Neural cell (in vitro differentiated cells): ENCODE measurements at regions not wholly inside any gene's neighbourhood (a gene's known extent, or its start where the extent isn't known, plus 50 kb on each side); places are given as distances from the start of the nearest gene placed in this dataset.

ENCODE experiments used
- H2AFZ ChIP-seq: fragments of 200-600, 300-800 bp; sonication (generic), shearing (Covaris generic); 2 replicates; pipeline ENCODE4 v1.6.0; 2014; ENCODE audit warnings: low read depth, mild to moderate bottlenecking, antibody characterized with exemption, low read length, moderate library complexity
- H3F3A ChIP-seq: fragments of 200-600 bp; shearing (Covaris generic); 2 replicates; pipeline ENCODE4 v1.6.1; 2016; ENCODE audit warnings: mild to moderate bottlenecking, moderate library complexity, mixed read lengths, antibody characterized with exemption, low read length; ENCODE audit not compliant: insufficient read depth, poor library complexity, severe bottlenecking
- H3K27ac ChIP-seq: fragments of 200-600, 300-800 bp; sonication (generic), shearing (Covaris generic); 2 replicates; pipeline ENCODE4 v1.5.1; 2014; ENCODE audit warnings: mild to moderate bottlenecking, low read length, moderate library complexity
- H3K27me3 ChIP-seq: fragments of 300-800, 200-600 bp; sonication (generic), shearing (Covaris generic); 2 replicates; pipeline ENCODE4 v1.6.0; 2014; ENCODE audit warnings: mild to moderate bottlenecking, low read depth, low read length, moderate library complexity; ENCODE audit not compliant: insufficient read depth
- H3K36me3 ChIP-seq: fragments of 300-800, 200-600 bp; sonication (generic), shearing (Covaris generic); 2 replicates; pipeline ENCODE4 v1.5.1; 2014; ENCODE audit warnings: mild to moderate bottlenecking, antibody characterized with exemption, low read length, moderate library complexity; ENCODE audit not compliant: insufficient read depth
- H3K4me2 ChIP-seq: fragments of 300-800, 200-600 bp; sonication (generic), shearing (Covaris generic); 2 replicates; pipeline ENCODE4 v1.6.0; 2014; ENCODE audit warnings: mild to moderate bottlenecking, low read length
- H3K4me3 ChIP-seq: fragments of 300-800, 200-600 bp; sonication (generic), shearing (Covaris generic); 2 replicates; pipeline ENCODE4 v1.5.1; 2014; ENCODE audit warnings: mild to moderate bottlenecking, low read length, moderate library complexity
- H3K79me2 ChIP-seq: fragments of 200-600 bp; shearing (Covaris generic); replicated peaks from 2 replicates; pipeline ENCODE4 v1.6.0; 2014; ENCODE audit warnings: mild to moderate bottlenecking, low read length, moderate library complexity; ENCODE audit not compliant: insufficient read depth
- H3K9ac ChIP-seq: fragments of 300-800, 200-600 bp; sonication (generic), shearing (Covaris generic); 2 replicates; pipeline ENCODE4 v1.6.1; 2016; ENCODE audit warnings: mild to moderate bottlenecking, low read length, mixed read lengths
- H3K9me2 ChIP-seq: fragments of 200-600 bp; shearing (Covaris generic); 2 replicates; pipeline ENCODE4 v1.6.1; 2016; ENCODE audit warnings: mild to moderate bottlenecking, low read length, mixed read lengths; ENCODE audit not compliant: insufficient read depth
- H3K9me3 ChIP-seq: fragments of 200-600, 300-800 bp; sonication (generic), shearing (Covaris generic); 2 replicates; pipeline ENCODE4 v1.6.1; 2016; ENCODE audit warnings: mild to moderate bottlenecking, mixed run types, low read length, moderate library complexity, mixed read lengths
- H4K20me1 ChIP-seq: fragments of 200-600 bp; shearing (Covaris generic); 2 replicates; pipeline ENCODE4 v1.6.1; 2016; ENCODE audit warnings: mild to moderate bottlenecking, mixed run types; ENCODE audit not compliant: insufficient read depth
- EP300 ChIP-seq: fragments of 450-650 bp; conservative IDR thresholded peaks from 2 replicates; pipeline ENCODE4 v1.6.1; 2014; ENCODE audit warnings: antibody characterized with exemption, mild to moderate bottlenecking, moderate library complexity; ENCODE audit not compliant: poor library complexity, severe bottlenecking
- EZH2 ChIP-seq: fragments of 200-600, 300-800 bp; shearing (Covaris generic), sonication (generic); IDR thresholded peaks from 2 replicates; pipeline ENCODE4 v1.6.1; 2014; ENCODE audit warnings: antibody characterized with exemption, low read length, borderline replicate concordance, mild to moderate bottlenecking; ENCODE audit not compliant: insufficient read depth, poor library complexity, severe bottlenecking
- MXI1 ChIP-seq: fragments of 450-650 bp; conservative IDR thresholded peaks from 2 replicates; pipeline ENCODE4 v1.6.1; 2014; ENCODE audit warnings: antibody characterized with exemption, mild to moderate bottlenecking; ENCODE audit not compliant: poor library complexity, severe bottlenecking
- POLR2AphosphoS5 ChIP-seq: IDR thresholded peaks from 2 replicates; pipeline ENCODE4 v1.6.1; 2012
- RAD21 ChIP-seq: fragments of 450-650 bp; conservative IDR thresholded peaks from 2 replicates; pipeline ENCODE4 v1.6.1; 2014; ENCODE audit warnings: antibody characterized with exemption, mild to moderate bottlenecking, moderate library complexity
- SMC3 ChIP-seq: fragments of 450-650 bp; conservative IDR thresholded peaks from 2 replicates; pipeline ENCODE4 v1.6.1; 2014; ENCODE audit warnings: antibody characterized with exemption, mild to moderate bottlenecking, moderate library complexity; ENCODE audit not compliant: poor library complexity
- TAF1 ChIP-seq: IDR thresholded peaks from 2 replicates; pipeline ENCODE4 v1.6.1; 2012; ENCODE audit warnings: low read depth
- TF ChIP-seq, protein P1 (sequence below): fragments of 450-650 bp; IDR thresholded peaks from 2 replicates; pipeline ENCODE4 v1.5.1; 2014; ENCODE audit warnings: antibody characterized with exemption, mild to moderate bottlenecking, moderate library complexity; ENCODE audit not compliant: poor library complexity, severe bottlenecking
- TF ChIP-seq, protein P2 (sequence below): IDR thresholded peaks from 2 replicates; pipeline ENCODE4 v1.6.1; 2012; ENCODE audit warnings: borderline replicate concordance

DNA sequence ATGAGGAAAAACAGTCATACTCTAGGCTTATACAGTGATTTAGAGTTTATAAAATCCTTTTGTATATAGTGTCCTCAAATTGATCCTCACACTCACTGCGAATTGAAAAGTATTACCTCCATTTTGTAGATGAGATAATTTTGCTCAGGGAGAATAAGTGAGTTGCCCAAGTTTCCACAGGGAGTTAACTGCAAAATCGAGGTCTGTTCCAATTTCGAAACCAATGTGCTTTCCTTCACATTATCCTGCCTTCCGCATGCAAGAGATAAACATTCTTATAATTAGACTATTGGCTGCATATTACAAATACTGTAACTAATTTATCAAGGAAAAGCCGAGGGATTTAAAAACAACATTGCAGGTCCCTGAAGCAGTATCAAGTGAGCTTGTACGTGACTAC, 667.0 kb downstream of the SQOR start:
- Histone ChIP-seq H3K4me3 (no peak overlapping the region), H3K4me2 (no peak overlapping the region), H4K20me1 (no peaks in the 10 kb centered on the region), H3K27ac (no peak overlapping the region), H3K9me2 (no peaks in the 10 kb centered on the region), H3K36me3 (no peaks in the 10 kb centered on the region), H3F3A (no peaks in the 10 kb centered on the region), H3K27me3 (no peaks in the 10 kb centered on the region), H3K9ac (no peak overlapping the region), H3K9me3 (no peaks in the 10 kb centered on the region), H2AFZ (no peak overlapping the region), H3K79me2 (no peaks in the 10 kb centered on the region)
- TF ChIP-seq SMC3 (no peak), MXI1 (no peak), POLR2AphosphoS5 (no peak), TAF1 (no peak), RAD21 (no peak), EP300 (no peak), EZH2 (no peak)
- TF ChIP-seq, protein P1, sequence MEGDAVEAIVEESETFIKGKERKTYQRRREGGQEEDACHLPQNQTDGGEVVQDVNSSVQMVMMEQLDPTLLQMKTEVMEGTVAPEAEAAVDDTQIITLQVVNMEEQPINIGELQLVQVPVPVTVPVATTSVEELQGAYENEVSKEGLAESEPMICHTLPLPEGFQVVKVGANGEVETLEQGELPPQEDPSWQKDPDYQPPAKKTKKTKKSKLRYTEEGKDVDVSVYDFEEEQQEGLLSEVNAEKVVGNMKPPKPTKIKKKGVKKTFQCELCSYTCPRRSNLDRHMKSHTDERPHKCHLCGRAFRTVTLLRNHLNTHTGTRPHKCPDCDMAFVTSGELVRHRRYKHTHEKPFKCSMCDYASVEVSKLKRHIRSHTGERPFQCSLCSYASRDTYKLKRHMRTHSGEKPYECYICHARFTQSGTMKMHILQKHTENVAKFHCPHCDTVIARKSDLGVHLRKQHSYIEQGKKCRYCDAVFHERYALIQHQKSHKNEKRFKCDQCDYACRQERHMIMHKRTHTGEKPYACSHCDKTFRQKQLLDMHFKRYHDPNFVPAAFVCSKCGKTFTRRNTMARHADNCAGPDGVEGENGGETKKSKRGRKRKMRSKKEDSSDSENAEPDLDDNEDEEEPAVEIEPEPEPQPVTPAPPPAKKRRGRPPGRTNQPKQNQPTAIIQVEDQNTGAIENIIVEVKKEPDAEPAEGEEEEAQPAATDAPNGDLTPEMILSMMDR: no peak
- TF ChIP-seq, protein P2, sequence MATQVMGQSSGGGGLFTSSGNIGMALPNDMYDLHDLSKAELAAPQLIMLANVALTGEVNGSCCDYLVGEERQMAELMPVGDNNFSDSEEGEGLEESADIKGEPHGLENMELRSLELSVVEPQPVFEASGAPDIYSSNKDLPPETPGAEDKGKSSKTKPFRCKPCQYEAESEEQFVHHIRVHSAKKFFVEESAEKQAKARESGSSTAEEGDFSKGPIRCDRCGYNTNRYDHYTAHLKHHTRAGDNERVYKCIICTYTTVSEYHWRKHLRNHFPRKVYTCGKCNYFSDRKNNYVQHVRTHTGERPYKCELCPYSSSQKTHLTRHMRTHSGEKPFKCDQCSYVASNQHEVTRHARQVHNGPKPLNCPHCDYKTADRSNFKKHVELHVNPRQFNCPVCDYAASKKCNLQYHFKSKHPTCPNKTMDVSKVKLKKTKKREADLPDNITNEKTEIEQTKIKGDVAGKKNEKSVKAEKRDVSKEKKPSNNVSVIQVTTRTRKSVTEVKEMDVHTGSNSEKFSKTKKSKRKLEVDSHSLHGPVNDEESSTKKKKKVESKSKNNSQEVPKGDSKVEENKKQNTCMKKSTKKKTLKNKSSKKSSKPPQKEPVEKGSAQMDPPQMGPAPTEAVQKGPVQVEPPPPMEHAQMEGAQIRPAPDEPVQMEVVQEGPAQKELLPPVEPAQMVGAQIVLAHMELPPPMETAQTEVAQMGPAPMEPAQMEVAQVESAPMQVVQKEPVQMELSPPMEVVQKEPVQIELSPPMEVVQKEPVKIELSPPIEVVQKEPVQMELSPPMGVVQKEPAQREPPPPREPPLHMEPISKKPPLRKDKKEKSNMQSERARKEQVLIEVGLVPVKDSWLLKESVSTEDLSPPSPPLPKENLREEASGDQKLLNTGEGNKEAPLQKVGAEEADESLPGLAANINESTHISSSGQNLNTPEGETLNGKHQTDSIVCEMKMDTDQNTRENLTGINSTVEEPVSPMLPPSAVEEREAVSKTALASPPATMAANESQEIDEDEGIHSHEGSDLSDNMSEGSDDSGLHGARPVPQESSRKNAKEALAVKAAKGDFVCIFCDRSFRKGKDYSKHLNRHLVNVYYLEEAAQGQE: no peak

DNA sequence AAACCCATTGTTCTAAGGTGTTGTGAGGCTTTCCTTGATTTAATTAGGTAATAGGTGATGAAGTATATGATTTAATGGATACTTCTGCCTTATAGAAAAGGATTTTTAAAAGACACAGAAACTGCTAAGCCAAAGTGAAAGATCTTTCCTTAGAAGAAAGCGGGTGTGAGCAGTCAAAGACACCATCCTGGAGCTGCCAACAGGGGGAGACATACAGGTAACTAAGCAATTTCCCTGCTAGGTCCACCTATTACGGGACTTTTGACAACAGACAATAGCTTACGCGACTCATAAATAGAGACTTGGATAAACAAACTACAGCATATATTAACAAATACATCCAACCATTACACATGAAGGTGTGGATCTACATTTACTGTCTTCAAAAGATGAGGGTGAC, 669.5 kb downstream of the SQOR start:
- H3K9ac ChIP-seq: no peak overlapping the region

More for the DNA sequence above, 669.5 kb downstream of the SQOR start:
- TF ChIP-seq, protein P1: peak; percentile 33
- no peak for TF ChIP-seq SMC3
- peak; percentile 11 for TF ChIP-seq RAD21
- TF ChIP-seq, protein P2: no peak
- TF ChIP-seq EP300: no peak
- no peak for TF ChIP-seq TAF1
- no peak for TF ChIP-seq EZH2
- no peak for TF ChIP-seq POLR2AphosphoS5
- no peak overlapping the region for H3K4me2 ChIP-seq
- no peaks in the 10 kb centered on the region for H3K36me3 ChIP-seq
- no peaks in the 10 kb centered on the region for H3K9me2 ChIP-seq
- no peaks in the 10 kb centered on the region for H4K20me1 ChIP-seq
- no peak overlapping the region for H3K27ac ChIP-seq
- no peaks in the 10 kb centered on the region for H3K79me2 ChIP-seq
- H3K4me3 ChIP-seq: no peak overlapping the region
- H3K27me3 ChIP-seq: no peaks in the 10 kb centered on the region
- no peak overlapping the region for H2AFZ ChIP-seq
- H3K9me3 ChIP-seq: no peaks in the 10 kb centered on the region
- H3F3A ChIP-seq: no peaks in the 10 kb centered on the region
